ENCODE measurements at regions not wholly inside any gene's neighbourhood (a gene's known extent, or its start where the extent isn't known, plus 50 kb on each side); places are given as distances from the start of the nearest gene placed in this dataset.

GRCh38 chr3:150033721-150034120 is 63.0 kb upstream of the PFN2 start:
- H3K79me2 ChIP-seq (ENCODE audit: insufficient read depth, low read length), result no peaks in the 10 kb centered on the region
- no peak overlapping the region for H2AK5ac ChIP-seq (ENCODE audit: insufficient read length, low read length)
- no peak overlapping the region for H4K8ac ChIP-seq (replicated peaks; ENCODE audit: insufficient read length, low read depth, low read length)
- H2BK20ac ChIP-seq (ENCODE audit: low read depth, low read length, poor library complexity, severe bottlenecking), result no peak overlapping the region
- H3K9ac ChIP-seq (ENCODE audit: extremely low read depth, insufficient read length, low read length), result no peak overlapping the region
- Mint-ChIP-seq H3K27me3 (ENCODE audit: low read depth) (peaks cover 72% of the 10 kb centered on the region), H3K9me3 (peaks cover 3 to 5% of the 10 kb centered on the region in 2 experiments; a peak in 3 of 5 replicates), H3K4me3 (no peak overlapping the region), H3K4me1 (peaks cover 66 to 74% of the 10 kb centered on the region in 2 experiments), H3K27ac (no peak overlapping the region), H3K36me3 (ENCODE audit: insufficient read depth in 1 of 3, low read depth in 3 of 3) (peaks cover 0 to 3% (median 0%) of the 10 kb centered on the region in 3 experiments; a peak in 3 of 7 replicates)
- no peak overlapping the region for H4K91ac ChIP-seq (ENCODE audit: insufficient read length, low read depth, low read length)
- H2BK120ac ChIP-seq (ENCODE audit: low read depth, low read length, poor library complexity, severe bottlenecking), result no peak overlapping the region
- no peak overlapping the region for H2BK15ac ChIP-seq (ENCODE audit: low read depth, low read length)
- H4K5ac ChIP-seq (ENCODE audit: insufficient read length, low read depth, low read length), result no peak overlapping the region
- no peaks in the 10 kb centered on the region for H3K27me3 ChIP-seq (ENCODE audit: insufficient read depth, low read length)
- H2BK12ac ChIP-seq (ENCODE audit: insufficient read length, low read depth, low read length), result no peak overlapping the region
- H3K18ac ChIP-seq (ENCODE audit: insufficient read length, low read depth, low read length), result no peak overlapping the region
- no peak overlapping the region for H3T11ph ChIP-seq (ENCODE audit: low read length)
- H3K56ac ChIP-seq (ENCODE audit: insufficient read length, low read depth, low read length), result no peak overlapping the region
- WGBS (ENCODE audit: extremely low coverage, insufficient read length, low lambda C conversion rate), result no CpG with 5 or more reads among the region's 2 CpGs
- peaks cover 25% of the 10 kb centered on the region for H3K4me1 ChIP-seq (ENCODE audit: insufficient read depth, low read length)
- H3K23ac ChIP-seq (ENCODE audit: insufficient read length, low read depth, low read length), result no peak overlapping the region
- no peak overlapping the region for H3K4me2 ChIP-seq (ENCODE audit: insufficient read depth, insufficient read length, low read length)
- no peak overlapping the region for H2AFZ ChIP-seq (ENCODE audit: low read length)
- H4K20me1 ChIP-seq (ENCODE audit: control insufficient read depth, insufficient read depth, insufficient read length), result no peaks in the 10 kb centered on the region
- H3K27ac ChIP-seq (ENCODE audit: insufficient read length, low read depth, low read length), result no peak overlapping the region
- no peaks in the 10 kb centered on the region for H3K9me3 ChIP-seq (ENCODE audit: control insufficient read depth, low read depth, low read length)
- no peaks in the 10 kb centered on the region for H3K23me2 ChIP-seq (ENCODE audit: insufficient read length, low read depth, low read length, poor library complexity, severe bottlenecking)
- DNase-seq, result no peak
- no peak overlapping the region for H3K4ac ChIP-seq (ENCODE audit: low read depth, low read length)
- H3K14ac ChIP-seq (ENCODE audit: insufficient read depth, low read length), result no peak overlapping the region
- no peak overlapping the region for H2BK5ac ChIP-seq (ENCODE audit: insufficient read length, low read length)
- no peaks in the 10 kb centered on the region for H3K79me1 ChIP-seq (ENCODE audit: insufficient read depth, low read depth, low read length, poor library complexity, severe bottlenecking)
- TF ChIP-seq, protein P1, sequence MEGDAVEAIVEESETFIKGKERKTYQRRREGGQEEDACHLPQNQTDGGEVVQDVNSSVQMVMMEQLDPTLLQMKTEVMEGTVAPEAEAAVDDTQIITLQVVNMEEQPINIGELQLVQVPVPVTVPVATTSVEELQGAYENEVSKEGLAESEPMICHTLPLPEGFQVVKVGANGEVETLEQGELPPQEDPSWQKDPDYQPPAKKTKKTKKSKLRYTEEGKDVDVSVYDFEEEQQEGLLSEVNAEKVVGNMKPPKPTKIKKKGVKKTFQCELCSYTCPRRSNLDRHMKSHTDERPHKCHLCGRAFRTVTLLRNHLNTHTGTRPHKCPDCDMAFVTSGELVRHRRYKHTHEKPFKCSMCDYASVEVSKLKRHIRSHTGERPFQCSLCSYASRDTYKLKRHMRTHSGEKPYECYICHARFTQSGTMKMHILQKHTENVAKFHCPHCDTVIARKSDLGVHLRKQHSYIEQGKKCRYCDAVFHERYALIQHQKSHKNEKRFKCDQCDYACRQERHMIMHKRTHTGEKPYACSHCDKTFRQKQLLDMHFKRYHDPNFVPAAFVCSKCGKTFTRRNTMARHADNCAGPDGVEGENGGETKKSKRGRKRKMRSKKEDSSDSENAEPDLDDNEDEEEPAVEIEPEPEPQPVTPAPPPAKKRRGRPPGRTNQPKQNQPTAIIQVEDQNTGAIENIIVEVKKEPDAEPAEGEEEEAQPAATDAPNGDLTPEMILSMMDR (conservative IDR thresholded peaks at IDR 0.05), result no peak
